ENCODE measurements at regions not wholly inside any gene's neighbourhood (a gene's known extent, or its start where the extent isn't known, plus 50 kb on each side); places are given as distances from the start of the nearest gene placed in this dataset.

GRCh38 chrX:69073241-69073640 is 92.0 kb downstream of the PJA1 start (continued):
- no peak for TF ChIP-seq REST (IDR thresholded peaks at IDR 0.05)
- no peak for TF ChIP-seq NR2F2 (IDR thresholded peaks at IDR 0.05)

DNA sequence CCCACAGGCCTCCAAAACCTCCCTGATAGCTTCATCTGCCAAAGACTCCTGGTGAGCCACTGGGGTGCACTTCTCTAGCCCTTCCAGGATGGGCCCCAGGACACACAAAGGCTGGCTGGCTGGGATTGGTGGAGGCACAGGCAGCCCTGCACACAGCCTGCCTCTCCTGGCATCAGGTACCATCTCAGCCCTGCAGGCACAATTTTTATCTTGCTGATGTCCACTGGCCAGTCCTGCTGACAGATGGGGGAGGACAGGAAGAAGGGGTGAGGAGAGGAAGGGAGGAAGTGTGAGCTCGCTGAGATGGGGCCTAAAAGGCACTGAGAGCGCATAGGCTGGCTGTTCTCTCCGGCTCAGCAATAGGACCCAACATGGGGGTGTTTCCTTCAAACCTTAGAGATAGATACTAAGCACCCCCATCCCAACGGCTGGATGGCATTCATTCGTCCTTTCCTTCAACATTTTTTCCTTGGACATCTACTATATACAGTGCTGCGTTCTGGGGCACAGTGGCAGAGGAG is 92.7 kb downstream of the PJA1 start:
- Histone ChIP-seq H3K9ac (ENCODE audit: low read depth in 1 of 2, low read length in 2 of 2) (no peak overlapping the region), H3K27ac (ENCODE audit: low read depth in 1 of 2, low read length in 2 of 2) (no peak overlapping the region), H3K36me3 (ENCODE audit: control insufficient read depth in 4 of 4, insufficient read depth in 3 of 4, low read depth in 1 of 4, low read length in 3 of 4) (no peaks in the 10 kb centered on the region), H3K4me3 (ENCODE audit: low read depth in 1 of 3, low read length in 3 of 3) (no peak overlapping the region), H3K9me3 (ENCODE audit: control insufficient read depth in 4 of 4, low read length in 3 of 4) (no peaks in the 10 kb centered on the region), H3K4me1 (ENCODE audit: control insufficient read depth in 4 of 4, insufficient read depth in 4 of 4, low read length in 3 of 4) (no peaks in the 10 kb centered on the region), H3K27me3 (ENCODE audit: control insufficient read depth in 4 of 4, insufficient read depth in 4 of 4, low read length in 3 of 4) (no peaks in the 10 kb centered on the region)
- TF ChIP-seq CTCF (IDR thresholded peaks at IDR 0.05; ENCODE audit: low read depth, low read length, missing input control) (no peak), EGR1 (IDR thresholded peaks at IDR 0.05; ENCODE audit: low read depth in 2 of 2) (no peak), JUND (IDR thresholded peaks at IDR 0.05) (no peak), RAD21 (IDR thresholded peaks at IDR 0.05) (no peak), ZBTB33 (IDR thresholded peaks at IDR 0.05) (no peak), MAX (IDR thresholded peaks at IDR 0.05) (no peak), FOXA1 (IDR thresholded peaks at IDR 0.05) (no peak), HNF4G (IDR thresholded peaks at IDR 0.05) (no peak), RXRA (IDR thresholded peaks at IDR 0.05) (no peak), FOXA2 (IDR thresholded peaks at IDR 0.05) (no peak), GABPA (IDR thresholded peaks at IDR 0.05 in 1 of 2, conservative IDR thresholded peaks at IDR 0.05 in 1 of 2) (no peak), HNF4A (conservative IDR thresholded peaks at IDR 0.05) (no peak), REST (IDR thresholded peaks at IDR 0.05) (no peak), YY1 (IDR thresholded peaks at IDR 0.05) (no peak), TAF1 (conservative IDR thresholded peaks at IDR 0.05) (no peak), SP1 (IDR thresholded peaks at IDR 0.05) (no peak), NR2F2 (IDR thresholded peaks at IDR 0.05) (no peak)
- TF ChIP-seq, protein P1, sequence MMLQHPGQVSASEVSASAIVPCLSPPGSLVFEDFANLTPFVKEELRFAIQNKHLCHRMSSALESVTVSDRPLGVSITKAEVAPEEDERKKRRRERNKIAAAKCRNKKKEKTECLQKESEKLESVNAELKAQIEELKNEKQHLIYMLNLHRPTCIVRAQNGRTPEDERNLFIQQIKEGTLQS (IDR thresholded peaks at IDR 0.05), result no peak
- DNase-seq (ENCODE audit: low spot score), result no peak
- 81% methylated on average over 6 of the region's 6 CpGs for WGBS

Measured in liver (tissue), 8 donors.